ENCODE measurements at regions not wholly inside any gene's neighbourhood (a gene's known extent, or its start where the extent isn't known, plus 50 kb on each side); places are given as distances from the start of the nearest gene placed in this dataset.

GRCh38 chr13:92952161-92952560 is 274.4 kb upstream of the GPC6 start:
- intact Hi-C loops (cut with DNase I), result no loop called here
- H3K4me3 ChIP-seq, result no peak overlapping the region
- no peak overlapping the region for H3K27ac ChIP-seq
- no peak for DNase-seq
- H3K4me1 ChIP-seq, result no peaks in the 10 kb centered on the region
- no peak for TF ChIP-seq CTCF (IDR thresholded peaks at IDR 0.05)
- H3K9ac ChIP-seq (ENCODE audit: low read depth in 2 of 2, low read length in 2 of 2), result no peak overlapping the region
- no peaks in the 10 kb centered on the region for H3K9me3 ChIP-seq
- H3K27me3 ChIP-seq, result no peaks in the 10 kb centered on the region
- no peaks in the 10 kb centered on the region for H3K36me3 ChIP-seq

GRCh38 chr13:92954746-92955145 is 271.9 kb upstream of the GPC6 start:
- H3K4me1 ChIP-seq, result no peaks in the 10 kb centered on the region
- no peaks in the 10 kb centered on the region for H3K27me3 ChIP-seq
- intact Hi-C loops (cut with DNase I), result no loop called here
- H3K9ac ChIP-seq (ENCODE audit: low read depth in 2 of 2, low read length in 2 of 2), result no peak overlapping the region
- no peak for TF ChIP-seq CTCF (IDR thresholded peaks at IDR 0.05)
- DNase-seq, result no peak
- H3K4me3 ChIP-seq, result no peak overlapping the region
- no peaks in the 10 kb centered on the region for H3K9me3 ChIP-seq
- H3K36me3 ChIP-seq, result no peaks in the 10 kb centered on the region
- no peak overlapping the region for H3K27ac ChIP-seq

- Histone ChIP-seq H3K4me3 (no peak overlapping the region), H3K27ac (no peak overlapping the region), H3K9me3 (no peaks in the 10 kb centered on the region), H3K36me3 (no peaks in the 10 kb centered on the region), H3K27me3 (no peaks in the 10 kb centered on the region), H3K9ac (ENCODE audit: low read depth in 2 of 2, low read length in 2 of 2) (no peak overlapping the region), H3K4me1 (no peaks in the 10 kb centered on the region)
- DNase-seq, result no peak
- intact Hi-C loops (cut with DNase I), result no loop called here
- no peak for TF ChIP-seq CTCF (IDR thresholded peaks at IDR 0.05)
These were observed 266.8 kb upstream of the GPC6 start for GRCh38 chr13:92959790-92960189.

- no peak for TF ChIP-seq CTCF (IDR thresholded peaks at IDR 0.05)
- intact Hi-C loops (cut with DNase I), result no loop called here
- no peaks in the 10 kb centered on the region for H3K27me3 ChIP-seq
- DNase-seq, result no peak
- no peaks in the 10 kb centered on the region for H3K4me1 ChIP-seq
- no peaks in the 10 kb centered on the region for H3K9me3 ChIP-seq
- H3K4me3 ChIP-seq, result no peak overlapping the region
- H3K36me3 ChIP-seq, result no peaks in the 10 kb centered on the region
- H3K9ac ChIP-seq (ENCODE audit: low read depth in 2 of 2, low read length in 2 of 2), result no peak overlapping the region
- H3K27ac ChIP-seq, result no peak overlapping the region
These were observed 263.6 kb upstream of the GPC6 start for GRCh38 chr13:92963029-92963428.

GRCh38 chr13:92966341-92966740 is 260.3 kb upstream of the GPC6 start:
- intact Hi-C loops (cut with DNase I), result no loop called here
- Histone ChIP-seq H3K27ac (no peak overlapping the region), H3K9me3 (no peaks in the 10 kb centered on the region), H3K27me3 (no peaks in the 10 kb centered on the region), H3K9ac (ENCODE audit: low read depth in 2 of 2, low read length in 2 of 2) (no peak overlapping the region), H3K36me3 (no peaks in the 10 kb centered on the region), H3K4me3 (no peak overlapping the region), H3K4me1 (no peaks in the 10 kb centered on the region)
- DNase-seq, result no peak
- no peak for TF ChIP-seq CTCF (IDR thresholded peaks at IDR 0.05)

- Histone ChIP-seq H3K27me3 (no peaks in the 10 kb centered on the region), H3K9ac (ENCODE audit: low read depth in 2 of 2, low read length in 2 of 2) (no peak overlapping the region), H3K9me3 (no peaks in the 10 kb centered on the region), H3K4me1 (no peaks in the 10 kb centered on the region), H3K27ac (no peak overlapping the region), H3K36me3 (no peaks in the 10 kb centered on the region), H3K4me3 (no peak overlapping the region)
- DNase-seq, result no peak
- intact Hi-C loops (cut with DNase I), result no loop called here
- TF ChIP-seq CTCF (IDR thresholded peaks at IDR 0.05), result no peak
These were observed 259.7 kb upstream of the GPC6 start for GRCh38 chr13:92966900-92967299.
